Immature natural killer cell (primary cell): ENCODE measurements at regions not wholly inside any gene's neighbourhood (a gene's known extent, or its start where the extent isn't known, plus 50 kb on each side); places are given as distances from the start of the nearest gene placed in this dataset.

Experiments
- DNase-seq, 3 donors: peaks; one replicate each; pipeline ENCODE4 v3.0.0; 2022; ENCODE audit warnings: mixed read lengths in 1 of 3
- H3K27ac Mint-ChIP-seq, 6 donors: one replicate each; pipeline ENCODE4 v1.8.0; 2020; ENCODE audit warnings: mixed read lengths in 6 of 6, mild to moderate bottlenecking in 5 of 6, inconsistent platforms in 4 of 6, moderate library complexity in 3 of 6
- H3K27me3 Mint-ChIP-seq, 3 donors: one replicate each; pipeline ENCODE4 v1.8.0; 2020 to 2021; ENCODE audit warnings: low read depth in 3 of 3, mild to moderate bottlenecking in 3 of 3, mixed read lengths in 3 of 3, moderate library complexity in 3 of 3, inconsistent platforms in 1 of 3
- H3K36me3 Mint-ChIP-seq, 3 donors: one replicate each; pipeline ENCODE4 v1.8.0; 2020; ENCODE audit warnings: mixed read lengths in 3 of 3, inconsistent platforms in 2 of 3, mild to moderate bottlenecking in 2 of 3
- H3K4me1 Mint-ChIP-seq, 2 donors: one replicate each; pipeline ENCODE4 v1.8.0; 2020; ENCODE audit warnings: inconsistent platforms in 2 of 2, mild to moderate bottlenecking in 2 of 2, mixed read lengths in 2 of 2, moderate library complexity in 1 of 2
- H3K4me3 Mint-ChIP-seq, 5 donors: one replicate each; pipeline ENCODE4 v1.8.0; 2020; ENCODE audit warnings: mild to moderate bottlenecking in 5 of 5, mixed read lengths in 5 of 5, inconsistent platforms in 3 of 5, moderate library complexity in 3 of 5
- H3K9me3 Mint-ChIP-seq, 6 donors: one replicate each; pipeline ENCODE4 v1.8.0; 2020; ENCODE audit warnings: mild to moderate bottlenecking in 6 of 6, mixed read lengths in 6 of 6, inconsistent platforms in 4 of 6, moderate library complexity in 3 of 6

DNA sequence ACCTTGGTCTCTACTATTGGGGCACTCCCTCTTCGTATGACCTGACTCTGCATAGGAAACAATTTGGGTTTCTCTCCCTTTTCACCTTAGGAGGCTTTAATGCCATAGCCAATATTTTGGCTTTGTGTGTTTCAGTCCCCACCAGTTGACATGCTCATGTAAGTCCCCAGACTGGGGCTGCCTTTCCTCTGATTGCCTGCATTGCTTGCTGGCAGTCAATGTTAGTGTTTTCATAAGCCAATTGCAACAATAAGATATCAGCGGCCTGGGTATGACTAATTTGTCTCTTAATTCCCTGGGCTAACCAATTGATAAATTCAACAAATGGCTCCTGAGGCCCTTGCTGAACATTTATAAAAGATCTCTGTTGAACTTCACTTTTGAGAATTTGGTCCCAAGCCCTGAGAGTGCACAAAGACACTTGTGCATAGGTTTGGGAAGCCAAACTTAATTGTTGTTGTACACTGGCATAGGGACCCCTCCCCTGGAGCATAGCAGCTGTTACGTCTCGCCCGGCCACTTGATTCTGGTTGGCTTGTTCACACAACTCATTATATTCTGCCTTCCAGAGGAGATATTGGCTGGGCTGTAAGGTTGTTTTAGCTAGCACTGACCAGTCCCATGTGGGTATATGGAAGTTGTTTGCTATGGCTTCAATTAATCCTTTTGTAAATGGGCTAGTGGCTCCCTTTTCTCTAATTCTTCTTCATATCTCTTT, 206.2 kb downstream of the PABPC4L start:
- Mint-ChIP-seq H3K9me3 (peaks cover 7 to 46% (median 18%) of the 10 kb centered on the region in 6 donors), H3K27me3 (peaks cover 0 to 2% (median 1%) of the 10 kb centered on the region in 3 donors), H3K27ac (no peak overlapping the region), H3K4me3 (no peak overlapping the region), H3K36me3 (peaks cover 0 to 4% (median 0%) of the 10 kb centered on the region in 3 donors), H3K4me1 (no peaks in the 10 kb centered on the region)
- DNase-seq: no peak

DNA sequence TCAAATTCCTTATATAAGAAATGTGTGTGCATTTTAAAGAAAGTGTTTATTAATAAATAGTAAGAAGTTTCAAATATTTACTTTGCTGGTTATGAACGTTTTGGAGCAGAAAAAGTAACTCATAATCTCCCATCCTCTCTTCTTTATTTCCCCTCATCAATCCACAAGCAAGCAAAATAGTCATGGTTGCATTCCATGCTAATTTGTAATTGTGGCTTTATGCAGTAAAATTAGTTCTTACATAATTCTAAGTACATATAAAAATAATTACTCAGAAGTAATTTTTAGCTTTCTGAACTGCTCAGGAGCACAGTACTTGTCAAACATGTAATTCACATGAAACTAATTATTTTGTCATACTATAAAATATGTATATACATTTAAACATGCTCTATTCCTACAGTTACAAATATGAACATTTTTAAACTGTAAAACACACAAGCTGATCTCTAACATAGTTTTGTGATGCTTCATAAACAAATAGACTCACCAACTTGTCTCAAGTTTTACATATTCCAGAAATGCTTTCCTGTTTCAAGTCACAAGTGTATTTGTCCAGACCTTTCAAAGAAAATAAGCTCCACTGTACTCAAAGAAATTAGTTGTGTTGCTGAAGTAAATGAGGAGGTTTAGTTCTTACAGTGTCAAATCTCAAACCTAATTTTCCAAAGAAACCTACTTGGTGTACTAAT, 218.9 kb downstream of the PABPC4L start:
- Mint-ChIP-seq H3K4me1 (no peaks in the 10 kb centered on the region), H3K27me3 (peaks cover 0 to 2% (median 0%) of the 10 kb centered on the region in 3 donors)
- no peak for DNase-seq

DNA sequence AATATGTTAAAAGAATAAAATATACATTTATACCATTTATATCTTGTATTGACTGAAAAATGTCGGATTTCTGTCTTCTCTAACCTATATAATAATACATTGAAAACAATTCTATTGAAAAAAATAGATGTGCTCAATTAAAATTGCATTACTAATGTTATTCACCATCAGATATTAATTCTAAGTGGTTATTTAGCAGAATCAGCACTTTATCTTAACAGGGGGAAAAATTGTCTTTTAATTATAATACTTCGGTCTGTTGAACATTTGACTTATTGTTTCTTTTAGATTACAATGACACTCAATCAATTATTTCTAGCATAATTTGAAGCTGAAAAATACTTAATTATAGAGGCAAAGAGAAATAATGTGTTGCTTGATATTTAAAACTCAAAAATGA, 220.3 kb downstream of the PABPC4L start:
- Mint-ChIP-seq H3K27me3 (peaks cover 0 to 2% (median 0%) of the 10 kb centered on the region in 3 donors), H3K9me3 (peaks cover 7 to 30% (median 13%) of the 10 kb centered on the region in 6 donors), H3K27ac (no peak overlapping the region), H3K4me3 (no peak overlapping the region), H3K36me3 (no peaks in the 10 kb centered on the region), H3K4me1 (no peaks in the 10 kb centered on the region)
- no peak for DNase-seq

More for the DNA sequence above, 218.9 kb downstream of the PABPC4L start:
- Mint-ChIP-seq H3K4me3 (no peak overlapping the region), H3K9me3 (peaks cover 7 to 18% (median 9%) of the 10 kb centered on the region in 6 donors), H3K36me3 (no peaks in the 10 kb centered on the region), H3K27ac (no peak overlapping the region)

DNA sequence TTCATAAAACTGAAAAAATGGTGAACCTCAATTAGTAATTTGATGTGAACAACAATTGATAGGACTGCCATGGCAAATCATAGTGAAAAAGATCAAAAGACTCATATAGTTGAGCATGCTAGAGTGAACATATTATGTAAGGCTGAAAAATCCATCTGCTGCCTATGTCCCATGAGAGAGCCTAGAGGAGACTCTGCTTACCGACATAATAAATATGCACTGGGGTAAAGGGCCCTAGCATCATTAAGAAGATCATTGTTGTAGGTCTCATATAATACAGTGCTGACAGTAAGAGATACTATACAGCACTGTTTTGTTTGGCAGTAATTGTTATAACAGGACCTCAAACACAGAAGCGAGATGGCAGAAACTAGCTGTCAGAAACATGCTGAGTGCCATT, 229.0 kb downstream of the PABPC4L start:
- no peak overlapping the region for H3K4me3 Mint-ChIP-seq

DNA sequence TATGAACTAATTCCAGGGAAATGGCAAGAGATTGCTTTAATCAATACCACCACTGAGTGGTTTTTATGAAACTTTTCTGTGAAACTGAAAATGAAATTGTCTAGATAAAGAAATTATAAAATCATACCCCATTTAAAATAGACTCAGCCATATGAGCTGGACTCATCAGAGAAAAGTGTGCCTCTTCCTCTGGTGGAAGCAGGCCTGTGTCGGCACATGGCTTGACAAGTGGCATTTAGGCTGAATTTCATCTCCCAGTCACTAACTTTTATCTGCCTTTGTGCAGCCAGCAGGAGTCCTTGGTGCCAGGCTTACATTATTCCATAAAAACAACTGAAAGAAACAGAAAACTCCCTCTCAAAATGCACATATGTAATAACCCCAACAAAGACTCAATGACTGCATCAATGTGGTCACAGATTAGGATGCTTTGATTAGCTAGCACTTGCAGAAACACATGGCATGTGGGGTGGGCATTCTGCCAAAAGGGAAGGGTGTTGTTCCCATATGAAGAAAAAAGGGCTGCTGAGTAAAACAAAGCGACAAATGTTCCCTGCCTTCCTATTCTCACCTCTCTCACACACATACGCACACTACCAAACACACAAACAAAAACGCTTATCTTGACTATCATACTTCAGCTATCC, 232.3 kb downstream of the PABPC4L start:
- peaks cover 8 to 48% (median 23%) of the 10 kb centered on the region in 6 donors for H3K9me3 Mint-ChIP-seq
- DNase-seq: no peak
- H3K4me3 Mint-ChIP-seq: no peak overlapping the region
- H3K27me3 Mint-ChIP-seq: peaks cover 0 to 3% (median 2%) of the 10 kb centered on the region in 3 donors
- H3K27ac Mint-ChIP-seq: no peak overlapping the region
- H3K4me1 Mint-ChIP-seq: no peaks in the 10 kb centered on the region
- H3K36me3 Mint-ChIP-seq: no peaks in the 10 kb centered on the region

More for the DNA sequence above, 229.0 kb downstream of the PABPC4L start:
- Mint-ChIP-seq H3K27me3 (peaks cover 0 to 2% (median 0%) of the 10 kb centered on the region in 3 donors), H3K36me3 (no peaks in the 10 kb centered on the region), H3K4me1 (no peaks in the 10 kb centered on the region), H3K9me3 (peaks cover 7 to 54% (median 18%) of the 10 kb centered on the region in 6 donors), H3K27ac (no peak overlapping the region)
- no peak for DNase-seq

DNA sequence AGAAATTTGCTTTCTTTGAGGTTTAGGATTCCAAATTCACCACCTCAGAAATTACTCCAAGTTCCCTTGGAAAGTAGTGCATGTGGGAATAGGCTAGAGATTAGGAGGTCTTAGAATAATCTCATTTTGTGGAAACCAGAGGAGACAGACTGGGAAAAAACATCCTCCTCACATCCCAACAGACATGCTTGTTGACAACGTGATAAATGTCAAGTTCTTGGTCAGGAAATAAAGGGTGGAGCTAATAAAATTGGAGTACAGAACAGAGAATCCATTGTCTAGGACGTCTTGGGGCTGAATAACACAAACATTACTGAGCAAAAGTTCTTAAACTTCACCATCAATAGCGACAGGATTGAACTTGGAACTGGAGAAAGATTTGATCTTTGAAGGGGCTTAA, 233.4 kb downstream of the PABPC4L start:
- no peak overlapping the region for H3K4me3 Mint-ChIP-seq
- H3K27me3 Mint-ChIP-seq: peaks cover 0 to 4% (median 2%) of the 10 kb centered on the region in 3 donors
- H3K27ac Mint-ChIP-seq: no peak overlapping the region
- peaks cover 14 to 54% (median 26%) of the 10 kb centered on the region in 6 donors for H3K9me3 Mint-ChIP-seq
- no peaks in the 10 kb centered on the region for H3K36me3 Mint-ChIP-seq
- no peaks in the 10 kb centered on the region for H3K4me1 Mint-ChIP-seq
- DNase-seq: no peak

DNA sequence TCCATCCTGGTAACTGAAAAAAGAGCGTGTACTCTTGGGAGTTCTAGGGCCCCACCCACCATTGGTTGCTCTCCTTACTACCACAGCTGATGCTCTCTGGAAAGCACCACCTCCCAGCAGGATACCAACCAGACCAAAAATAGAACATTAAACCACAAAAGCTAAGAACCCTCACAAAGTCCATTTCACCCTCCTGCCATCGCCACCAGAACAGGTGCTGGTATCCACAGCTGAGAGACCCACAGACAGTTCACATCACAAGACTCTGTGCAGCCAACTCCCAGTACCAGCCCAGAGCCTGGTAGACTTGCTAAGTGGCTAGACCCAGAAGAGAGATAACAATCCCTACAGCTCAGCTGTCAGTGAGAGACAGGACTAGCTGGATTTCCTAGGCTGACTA, 240.6 kb downstream of the PABPC4L start:
- H3K27me3 Mint-ChIP-seq: peaks cover 0 to 4% (median 0%) of the 10 kb centered on the region in 3 donors
- peaks cover 0 to 8% (median 0%) of the 10 kb centered on the region in 3 donors for H3K36me3 Mint-ChIP-seq
- peaks cover 24 to 76% (median 51%) of the 10 kb centered on the region in 6 donors for H3K9me3 Mint-ChIP-seq
- no peak overlapping the region for H3K27ac Mint-ChIP-seq
- no peak for DNase-seq
- no peaks in the 10 kb centered on the region for H3K4me1 Mint-ChIP-seq
- H3K4me3 Mint-ChIP-seq: no peak overlapping the region

DNA sequence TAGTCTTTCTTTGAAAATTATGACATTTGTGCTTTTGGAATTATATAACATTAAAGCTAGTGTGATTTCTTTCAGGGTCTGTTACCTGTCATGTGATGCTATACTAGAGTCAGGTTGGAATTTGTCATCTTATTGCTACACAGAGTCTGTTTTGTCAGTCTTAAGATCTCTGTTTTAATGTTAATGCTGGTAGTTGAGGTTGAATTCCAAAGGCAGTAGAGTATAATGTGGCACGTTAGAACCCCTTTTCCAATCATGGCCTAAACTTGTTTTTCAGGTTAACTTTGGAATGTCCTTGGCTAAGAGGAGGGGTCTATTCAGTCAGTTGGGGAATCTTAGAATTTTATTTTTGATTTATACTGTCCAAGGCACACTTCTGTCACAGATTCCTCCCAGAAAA, 258.5 kb downstream of the PABPC4L start:
- H3K4me1 Mint-ChIP-seq: no peaks in the 10 kb centered on the region
- no peaks in the 10 kb centered on the region for H3K36me3 Mint-ChIP-seq
- no peak overlapping the region for H3K27ac Mint-ChIP-seq
- no peak overlapping the region for H3K4me3 Mint-ChIP-seq
- DNase-seq: no peak
- H3K27me3 Mint-ChIP-seq: no peaks in the 10 kb centered on the region
- H3K9me3 Mint-ChIP-seq: peaks cover under 1 to 51% (median 27%) of the 10 kb centered on the region in 6 donors

DNA sequence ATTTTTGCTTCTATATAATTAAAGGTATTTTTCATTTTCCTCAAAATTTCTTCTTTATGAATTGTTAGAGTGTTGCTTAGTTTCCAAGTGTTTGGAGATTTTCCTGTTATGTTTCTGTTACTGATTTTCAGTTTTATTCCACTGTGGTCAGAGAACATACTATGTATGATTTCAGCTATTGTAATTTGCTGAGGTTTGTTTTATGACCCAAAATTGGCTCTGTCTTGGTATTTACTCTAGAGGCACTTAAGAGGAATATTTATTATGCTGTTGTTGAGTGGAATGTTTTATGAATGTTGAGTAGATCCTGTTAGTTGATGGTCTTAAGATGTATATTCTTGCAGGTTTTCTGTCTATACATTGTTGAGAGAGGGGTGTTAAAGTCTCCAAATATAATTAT, 263.5 kb downstream of the PABPC4L start:
- DNase-seq: no peak
- Mint-ChIP-seq H3K4me1 (no peaks in the 10 kb centered on the region), H3K36me3 (no peaks in the 10 kb centered on the region), H3K4me3 (no peak overlapping the region), H3K27ac (no peak overlapping the region), H3K27me3 (no peaks in the 10 kb centered on the region), H3K9me3 (peaks cover 3 to 40% (median 11%) of the 10 kb centered on the region in 6 donors)

DNA sequence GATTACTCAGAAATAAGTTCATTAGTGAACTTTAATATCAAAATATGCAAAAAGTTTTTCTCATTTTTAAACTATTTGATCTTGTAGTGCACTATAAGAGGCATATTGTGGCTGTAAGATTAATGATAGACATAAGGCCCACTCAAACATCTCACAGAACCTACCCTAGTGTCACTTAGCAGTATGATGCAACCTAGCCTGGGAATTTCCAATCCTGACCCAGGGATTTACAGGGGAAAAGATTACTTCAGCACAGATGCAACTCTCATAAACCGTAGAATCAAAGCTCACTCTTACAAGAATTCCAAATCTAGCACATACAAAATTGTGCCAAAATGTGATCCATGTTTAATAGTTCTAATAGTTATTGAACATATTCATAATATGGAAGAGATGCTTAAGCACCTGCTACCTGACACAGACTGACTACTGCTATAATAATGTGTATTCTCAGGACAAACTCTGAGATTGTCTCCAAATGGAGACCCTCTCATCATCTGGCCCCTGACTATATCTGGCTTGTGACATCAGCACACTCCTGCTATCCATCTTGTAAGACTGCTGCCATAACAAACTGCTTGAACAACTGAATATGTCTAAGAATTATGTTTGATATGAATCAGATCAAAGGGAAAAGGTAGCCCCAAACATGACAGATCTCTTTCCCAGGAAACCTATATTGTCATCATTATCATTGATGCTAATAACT, 271.9 kb downstream of the PABPC4L start:
- DNase-seq: no peak
- Mint-ChIP-seq H3K9me3 (peaks cover 2 to 20% (median 5%) of the 10 kb centered on the region in 6 donors), H3K4me1 (no peaks in the 10 kb centered on the region), H3K27me3 (peaks cover 0 to 2% (median 0%) of the 10 kb centered on the region in 3 donors), H3K27ac (no peak overlapping the region), H3K4me3 (no peak overlapping the region), H3K36me3 (no peaks in the 10 kb centered on the region)

DNA sequence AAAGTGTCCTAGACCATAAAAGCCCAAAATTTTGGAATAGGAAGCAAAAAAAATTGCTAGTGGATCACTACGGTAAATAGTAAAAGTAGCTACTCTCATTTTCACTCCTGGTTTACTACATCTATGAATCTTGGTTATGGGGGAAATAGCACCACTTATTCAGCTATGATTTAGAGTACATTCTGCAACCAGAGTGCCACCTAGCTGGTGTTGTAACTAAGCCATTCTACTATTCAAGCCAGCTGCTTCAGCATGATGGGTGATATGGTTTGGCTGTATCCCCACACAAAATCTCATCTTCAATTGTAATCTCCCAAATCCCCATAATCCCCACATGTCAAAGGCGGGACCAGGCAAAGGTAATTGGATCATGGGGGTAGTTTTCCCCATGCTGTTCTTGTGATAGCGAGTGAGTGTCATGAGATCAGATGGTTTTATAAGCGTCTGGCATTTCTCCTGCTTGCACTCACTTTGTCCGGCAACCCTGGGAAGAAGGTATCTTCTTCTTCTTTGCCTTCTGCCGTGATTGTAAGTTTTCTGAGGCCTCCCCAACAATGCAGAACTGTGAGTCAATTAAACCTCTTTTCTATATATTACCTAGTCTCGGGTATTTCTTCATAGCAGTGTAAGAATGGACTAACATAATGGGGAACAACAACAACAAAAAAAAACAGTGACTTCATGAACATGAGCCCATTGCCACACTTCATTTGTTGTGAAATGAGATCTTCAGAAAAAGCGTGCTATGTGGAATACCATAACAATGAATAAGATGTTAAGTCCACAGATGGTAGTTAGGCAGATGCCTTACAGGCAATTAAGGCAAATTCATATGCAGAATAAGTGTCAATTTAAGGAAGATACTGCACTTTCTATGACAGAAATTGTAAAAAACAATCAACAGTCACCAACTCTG, 280.1 kb downstream of the PABPC4L start:
- Mint-ChIP-seq H3K27ac (no peak overlapping the region), H3K36me3 (no peaks in the 10 kb centered on the region), H3K27me3 (peaks cover 0 to 3% (median 0%) of the 10 kb centered on the region in 3 donors), H3K4me3 (no peak overlapping the region), H3K4me1 (no peaks in the 10 kb centered on the region), H3K9me3 (peaks cover 4 to 26% (median 11%) of the 10 kb centered on the region in 6 donors)
- no peak for DNase-seq

DNA sequence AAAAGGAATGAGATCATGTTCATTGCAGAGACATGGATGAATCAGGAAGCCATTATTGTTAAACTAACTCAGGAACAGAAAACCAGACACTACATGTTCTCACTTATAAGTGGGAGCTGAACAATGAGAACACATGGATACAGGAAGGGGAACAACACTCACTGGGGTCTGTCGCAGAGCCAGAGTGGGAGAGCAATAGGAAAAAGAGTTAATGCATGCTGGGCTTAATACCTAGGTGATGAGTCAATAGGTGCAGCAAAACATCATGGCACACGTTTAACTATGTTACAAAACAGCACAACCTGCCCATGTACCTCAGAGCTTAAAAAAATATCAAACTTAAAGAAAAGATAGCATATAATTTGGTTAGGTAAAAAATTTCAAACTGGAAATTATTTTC, 281.4 kb downstream of the PABPC4L start:
- DNase-seq: no peak
- no peak overlapping the region for H3K4me3 Mint-ChIP-seq
- H3K27ac Mint-ChIP-seq: no peak overlapping the region
- peaks cover 4 to 26% (median 10%) of the 10 kb centered on the region in 6 donors for H3K9me3 Mint-ChIP-seq
- no peaks in the 10 kb centered on the region for H3K4me1 Mint-ChIP-seq
- no peaks in the 10 kb centered on the region for H3K36me3 Mint-ChIP-seq
- H3K27me3 Mint-ChIP-seq: peaks cover 0 to 3% (median 0%) of the 10 kb centered on the region in 3 donors

DNA sequence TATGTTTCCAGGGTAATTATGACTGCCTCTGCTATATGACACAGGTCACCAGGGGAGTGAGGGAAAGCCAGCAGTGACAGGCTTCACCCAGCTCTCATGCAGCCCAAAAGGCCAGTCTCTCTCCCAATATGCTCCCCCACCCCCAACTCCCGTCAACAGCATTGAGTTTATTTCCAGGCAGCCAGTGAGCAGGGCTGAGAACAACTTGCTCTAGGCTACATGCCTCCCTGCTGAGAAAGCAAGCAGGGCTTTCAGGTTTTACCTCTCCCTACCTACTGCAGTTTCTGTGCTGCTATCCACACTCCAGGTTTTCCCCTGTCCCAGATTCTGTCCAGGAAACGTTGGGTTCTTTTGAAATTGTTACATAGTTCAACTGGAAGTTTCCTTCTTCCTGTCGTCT, 291.4 kb downstream of the PABPC4L start:
- H3K36me3 Mint-ChIP-seq: no peaks in the 10 kb centered on the region
- H3K4me1 Mint-ChIP-seq: no peaks in the 10 kb centered on the region
- no peak overlapping the region for H3K4me3 Mint-ChIP-seq
- DNase-seq: no peak
- H3K27me3 Mint-ChIP-seq: no peaks in the 10 kb centered on the region
- no peak overlapping the region for H3K27ac Mint-ChIP-seq
- peaks cover 4 to 59% (median 38%) of the 10 kb centered on the region in 6 donors for H3K9me3 Mint-ChIP-seq
